ENCODE measurements at regions not wholly inside any gene's neighbourhood (a gene's known extent, or its start where the extent isn't known, plus 50 kb on each side); places are given as distances from the start of the nearest gene placed in this dataset.

DNA sequence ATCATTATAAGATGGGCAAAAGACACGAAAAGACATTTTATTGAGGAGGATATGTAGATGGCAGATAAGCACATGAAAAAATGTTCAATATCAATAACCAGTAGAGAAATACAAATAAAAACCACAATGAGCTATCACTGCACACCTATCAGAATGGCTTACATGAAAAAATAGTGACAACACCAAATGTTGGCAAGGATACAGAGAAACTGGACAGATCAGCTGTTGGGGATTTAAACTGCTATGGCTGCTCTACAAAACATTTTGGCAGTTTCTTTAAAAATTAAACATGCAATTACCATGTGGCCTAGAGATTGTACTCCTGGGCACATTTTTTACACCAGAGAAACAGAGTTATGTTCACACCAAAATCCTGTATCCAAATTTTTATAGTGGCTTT lies 172.7 kb upstream of the TENT5A start:
- Histone ChIP-seq H3K9me3 (no peaks in the 10 kb centered on the region), H3K36me3 (no peaks in the 10 kb centered on the region), H3K27me3 (no peaks in the 10 kb centered on the region), H3K4me1 (no peaks in the 10 kb centered on the region), H3K4me3 (no peak overlapping the region), H3K27ac (no peak overlapping the region)
- TF ChIP-seq, protein P1, sequence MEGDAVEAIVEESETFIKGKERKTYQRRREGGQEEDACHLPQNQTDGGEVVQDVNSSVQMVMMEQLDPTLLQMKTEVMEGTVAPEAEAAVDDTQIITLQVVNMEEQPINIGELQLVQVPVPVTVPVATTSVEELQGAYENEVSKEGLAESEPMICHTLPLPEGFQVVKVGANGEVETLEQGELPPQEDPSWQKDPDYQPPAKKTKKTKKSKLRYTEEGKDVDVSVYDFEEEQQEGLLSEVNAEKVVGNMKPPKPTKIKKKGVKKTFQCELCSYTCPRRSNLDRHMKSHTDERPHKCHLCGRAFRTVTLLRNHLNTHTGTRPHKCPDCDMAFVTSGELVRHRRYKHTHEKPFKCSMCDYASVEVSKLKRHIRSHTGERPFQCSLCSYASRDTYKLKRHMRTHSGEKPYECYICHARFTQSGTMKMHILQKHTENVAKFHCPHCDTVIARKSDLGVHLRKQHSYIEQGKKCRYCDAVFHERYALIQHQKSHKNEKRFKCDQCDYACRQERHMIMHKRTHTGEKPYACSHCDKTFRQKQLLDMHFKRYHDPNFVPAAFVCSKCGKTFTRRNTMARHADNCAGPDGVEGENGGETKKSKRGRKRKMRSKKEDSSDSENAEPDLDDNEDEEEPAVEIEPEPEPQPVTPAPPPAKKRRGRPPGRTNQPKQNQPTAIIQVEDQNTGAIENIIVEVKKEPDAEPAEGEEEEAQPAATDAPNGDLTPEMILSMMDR (IDR thresholded peaks at IDR 0.05), result no peak
- TF ChIP-seq POLR2A (IDR thresholded peaks at IDR 0.05), result no peak
- intact Hi-C loops (cut with DNase I; ENCODE audit: low total_unique reads), result no loop called here
- no peak for DNase-seq

DNA sequence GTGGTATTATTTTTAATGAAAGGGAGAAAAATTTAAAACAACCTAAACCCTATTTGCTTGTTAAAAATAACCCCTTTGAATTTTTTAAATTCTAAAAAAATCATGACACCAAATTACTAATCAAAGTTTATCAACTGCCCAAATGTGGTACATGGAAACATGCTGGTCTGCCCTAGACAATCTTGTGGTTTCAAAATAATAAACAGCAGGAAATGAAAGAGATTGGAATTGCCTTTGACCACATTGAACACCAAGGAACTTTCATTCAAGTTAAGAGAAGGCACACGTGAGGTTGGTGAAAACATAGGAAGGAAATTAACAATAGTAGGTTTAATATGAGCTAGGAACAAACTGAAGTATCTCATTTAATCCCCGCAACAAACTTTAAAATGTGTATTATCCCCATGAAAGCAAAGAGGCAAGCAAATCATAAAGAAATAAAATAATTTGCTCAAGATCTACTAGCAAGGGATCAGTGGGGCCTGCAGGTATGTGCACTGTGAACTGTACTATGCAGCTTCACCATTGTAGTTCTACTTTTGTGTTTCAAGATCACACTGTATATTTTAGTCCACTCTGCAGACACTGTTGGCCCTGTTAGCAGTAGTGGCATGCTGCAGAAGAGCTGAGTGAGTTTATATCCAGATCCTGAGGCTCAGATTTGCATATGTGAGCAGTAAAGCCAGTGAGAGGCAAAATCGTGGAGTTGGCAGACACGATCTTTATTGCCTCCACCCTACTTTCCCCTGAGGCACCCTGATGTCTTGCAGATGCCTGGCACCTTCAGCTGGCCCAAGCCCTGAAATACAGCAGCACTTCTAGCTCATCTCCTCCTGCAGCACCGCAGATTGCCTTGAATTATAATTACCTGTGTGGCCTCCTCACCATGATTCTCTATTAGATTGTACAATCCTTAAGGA lies 157.8 kb upstream of the TENT5A start:
- Histone ChIP-seq H3K27ac (no peak overlapping the region), H3K9me3 (no peaks in the 10 kb centered on the region), H3K36me3 (no peaks in the 10 kb centered on the region), H3K4me1 (no peaks in the 10 kb centered on the region), H3K27me3 (no peaks in the 10 kb centered on the region), H3K4me3 (no peak overlapping the region)
- DNase-seq, result no peak
- intact Hi-C loops (cut with DNase I; ENCODE audit: low total_unique reads), result no loop called here
- TF ChIP-seq, protein P1 (IDR thresholded peaks at IDR 0.05), result no peak
- no peak for TF ChIP-seq POLR2A (IDR thresholded peaks at IDR 0.05)

DNA sequence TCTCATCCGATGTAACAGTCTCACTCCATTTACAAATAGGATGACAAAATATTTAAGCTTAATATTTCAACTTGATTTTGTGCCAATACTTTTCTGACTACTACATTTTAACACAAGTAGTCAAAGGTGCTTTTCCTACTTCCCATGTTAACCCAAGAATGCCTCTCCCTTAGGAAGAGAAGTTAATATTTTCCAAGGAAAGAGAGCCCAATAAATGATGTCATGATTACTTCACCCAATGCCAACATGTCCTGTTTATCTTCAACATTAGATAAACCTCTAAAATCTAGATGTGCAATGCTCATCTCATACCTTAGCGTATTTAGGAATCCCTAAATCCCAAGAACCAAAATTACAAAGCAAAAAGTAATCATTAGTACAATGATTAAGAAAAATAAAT lies 156.7 kb upstream of the TENT5A start:
- Histone ChIP-seq H3K4me1 (no peaks in the 10 kb centered on the region), H3K27ac (no peak overlapping the region), H3K36me3 (no peaks in the 10 kb centered on the region), H3K9me3 (no peaks in the 10 kb centered on the region), H3K4me3 (no peak overlapping the region), H3K27me3 (no peaks in the 10 kb centered on the region)
- intact Hi-C loops (cut with DNase I; ENCODE audit: low total_unique reads), result no loop called here
- no peak for DNase-seq
- TF ChIP-seq POLR2A (IDR thresholded peaks at IDR 0.05), result no peak
- TF ChIP-seq, protein P1 (IDR thresholded peaks at IDR 0.05), result no peak

DNA sequence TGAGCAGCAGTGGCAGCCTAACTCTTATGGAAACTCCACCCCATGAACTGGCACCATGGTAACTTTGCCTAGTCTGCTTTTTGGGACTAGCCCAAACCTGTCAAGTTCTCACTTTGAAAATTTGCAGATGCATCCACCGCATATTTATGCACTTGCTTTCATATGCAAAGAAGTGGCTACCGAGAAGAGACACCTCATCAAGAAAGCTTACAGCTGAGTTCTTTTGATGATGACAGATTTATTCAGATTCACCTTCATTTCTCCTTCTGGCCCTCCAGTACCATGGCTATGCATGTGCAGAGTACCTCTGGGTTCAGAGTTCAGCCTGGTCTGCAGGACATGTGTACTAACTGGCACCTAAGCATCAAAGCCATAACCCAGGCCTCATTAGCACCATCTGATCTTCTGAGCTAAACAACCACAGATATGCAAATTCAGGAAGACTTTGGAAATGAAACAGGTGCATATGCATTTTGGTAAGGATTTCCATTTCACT lies 154.3 kb upstream of the TENT5A start:
- H3K4me1 ChIP-seq, result no peaks in the 10 kb centered on the region
- DNase-seq, result no peak
- intact Hi-C loops (cut with DNase I; ENCODE audit: low total_unique reads), result no loop called here

DNA sequence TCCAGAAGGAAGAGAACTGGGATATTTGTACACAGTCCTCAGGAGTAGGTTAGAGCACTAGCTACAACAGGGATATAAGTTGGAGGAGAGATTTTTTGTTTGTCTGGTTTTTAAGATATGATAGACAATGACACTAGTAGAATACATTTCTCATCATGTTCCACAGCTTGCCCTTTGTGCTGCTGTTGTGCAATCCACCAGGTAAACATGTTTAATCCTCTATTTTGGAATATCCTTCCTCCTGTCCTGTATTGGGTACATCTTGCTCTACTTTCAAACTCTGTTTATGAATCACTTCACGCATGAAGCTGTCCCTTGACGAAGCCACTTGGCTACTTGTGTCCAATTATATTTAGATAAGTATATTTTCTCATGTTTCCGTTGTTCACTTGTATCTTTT lies 153.6 kb upstream of the TENT5A start:
- no peak for DNase-seq
- Histone ChIP-seq H3K27me3 (no peaks in the 10 kb centered on the region), H3K4me3 (no peak overlapping the region), H3K36me3 (no peaks in the 10 kb centered on the region), H3K9me3 (no peaks in the 10 kb centered on the region), H3K27ac (no peak overlapping the region), H3K4me1 (no peaks in the 10 kb centered on the region)
- intact Hi-C loops (cut with DNase I; ENCODE audit: low total_unique reads), result no loop called here
- no peak for TF ChIP-seq POLR2A (IDR thresholded peaks at IDR 0.05)
- TF ChIP-seq, protein P1 (IDR thresholded peaks at IDR 0.05), result no peak

More for the DNA sequence above, 154.3 kb upstream of the TENT5A start:
- no peaks in the 10 kb centered on the region for H3K36me3 ChIP-seq
- no peaks in the 10 kb centered on the region for H3K27me3 ChIP-seq
- H3K27ac ChIP-seq, result no peak overlapping the region
- H3K4me3 ChIP-seq, result no peak overlapping the region
- H3K9me3 ChIP-seq, result no peaks in the 10 kb centered on the region
- TF ChIP-seq POLR2A (IDR thresholded peaks at IDR 0.05), result no peak
- TF ChIP-seq, protein P1 (IDR thresholded peaks at IDR 0.05), result no peak
